Hepatocyte (in vitro differentiated cells): ENCODE measurements at regions not wholly inside any gene's neighbourhood (a gene's known extent, or its start where the extent isn't known, plus 50 kb on each side); places are given as distances from the start of the nearest gene placed in this dataset.

Experiments used
- CTCF ChIP-seq: fragments of 200-600 bp; sonication (generic); IDR thresholded peaks from 2 replicates; pipeline ENCODE4 v1.5.1; 2016; ENCODE audit warnings: antibody characterized with exemption, mild to moderate bottlenecking; ENCODE audit not compliant: poor library complexity
- EZH2 ChIP-seq: fragments of 200-600 bp; sonication (generic); IDR thresholded peaks from 2 replicates; pipeline ENCODE4 v1.6.1; 2016; ENCODE audit warnings: antibody characterized with exemption, mild to moderate bottlenecking, borderline replicate concordance
- EZH2phosphoT487 ChIP-seq: fragments of 200-600 bp; sonication (generic); IDR thresholded peaks from one replicate; pipeline ENCODE4 v1.6.1; 2018; ENCODE audit warnings: antibody characterized with exemption, mild to moderate bottlenecking, low read depth, moderate library complexity; ENCODE audit not compliant: unreplicated experiment, severe bottlenecking

- no peak for TF ChIP-seq EZH2
- TF ChIP-seq EZH2phosphoT487, result no peak
- TF ChIP-seq CTCF, result no peak
Observed at GRCh38 chrX:46211079-46211478, 334.1 kb downstream of the ZNF674 start.
